ENCODE measurements at regions not wholly inside any gene's neighbourhood (a gene's known extent, or its start where the extent isn't known, plus 50 kb on each side); places are given as distances from the start of the nearest gene placed in this dataset.
A peak's percentile ranks its signal among the peaks of the same experiment; 100 is the strongest.
"Not testable (repeated sequence)": the region's sequence is repeated elsewhere in the genome, so short reads cannot be mapped to it uniquely, and the experiment has no call there.

DNA sequence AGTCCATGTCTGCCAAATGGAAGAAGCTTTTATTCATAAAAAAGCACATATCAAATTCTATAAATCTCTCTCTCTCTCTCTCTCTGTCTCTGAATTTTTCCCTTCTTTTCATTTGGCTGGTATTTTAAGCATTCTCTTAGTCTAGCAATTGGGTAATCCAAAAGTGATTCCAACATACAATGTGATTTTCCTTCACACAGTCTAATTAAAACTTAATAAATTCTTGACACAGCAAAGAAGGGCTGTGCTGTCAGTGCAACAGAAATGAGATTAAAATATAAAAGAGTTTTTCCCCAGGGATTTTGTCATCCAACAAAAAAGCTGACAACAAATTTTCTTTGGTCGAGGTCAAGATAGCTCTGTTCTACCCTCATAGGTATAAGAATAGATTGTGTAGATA lies 216.9 kb downstream of the CENPC start:
- DNase-seq, result no peak

DNA sequence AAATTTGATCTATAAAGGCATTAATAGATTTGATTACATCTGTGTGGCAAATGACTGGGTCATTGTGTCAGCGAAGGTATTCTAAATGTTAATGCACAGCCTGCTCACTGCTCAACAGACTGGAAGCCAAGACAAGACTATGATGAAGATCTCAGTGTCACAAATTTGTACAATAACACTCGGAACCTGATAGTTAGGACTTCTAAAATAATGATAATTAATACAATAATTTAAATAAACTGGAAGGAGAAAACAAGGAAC lies 217.4 kb downstream of the CENPC start:
- no peak for DNase-seq

DNA sequence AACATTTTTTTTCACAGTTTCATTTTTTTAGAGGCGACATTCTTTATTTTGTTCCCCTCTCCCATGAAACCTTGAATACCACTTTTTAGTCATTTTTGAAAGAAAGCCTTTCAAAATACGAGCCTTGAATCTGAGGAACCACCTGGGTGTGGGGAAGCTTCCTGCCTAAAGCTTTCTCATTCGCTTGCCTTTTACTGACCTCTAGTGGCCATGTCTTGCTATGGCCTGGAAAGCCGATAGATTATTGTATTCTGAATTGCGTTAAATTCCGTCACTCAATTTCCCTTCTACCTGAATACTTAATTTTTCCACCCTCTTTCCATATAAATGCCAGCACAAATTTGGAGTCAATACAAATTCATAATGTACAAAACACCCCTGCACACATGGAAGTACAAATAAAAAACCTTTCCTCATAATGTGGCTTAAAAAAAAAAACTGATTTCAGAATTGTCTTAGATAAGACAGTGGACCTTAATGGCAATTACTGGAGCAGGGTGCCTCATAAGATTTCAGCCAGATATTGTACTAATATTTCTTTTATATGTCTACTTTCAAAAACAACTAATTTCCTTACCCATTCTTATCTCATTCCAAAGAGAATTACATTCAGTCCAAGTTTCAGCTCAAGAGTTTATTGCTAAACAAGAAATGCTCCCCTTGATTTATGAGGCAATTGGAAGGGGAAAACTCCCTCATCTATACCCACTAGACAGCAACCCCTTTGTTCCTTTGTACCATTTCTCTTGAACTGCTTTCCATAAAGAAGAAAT lies 217.9 kb downstream of the CENPC start:
- DNase-seq, result peak; percentile 64

DNA sequence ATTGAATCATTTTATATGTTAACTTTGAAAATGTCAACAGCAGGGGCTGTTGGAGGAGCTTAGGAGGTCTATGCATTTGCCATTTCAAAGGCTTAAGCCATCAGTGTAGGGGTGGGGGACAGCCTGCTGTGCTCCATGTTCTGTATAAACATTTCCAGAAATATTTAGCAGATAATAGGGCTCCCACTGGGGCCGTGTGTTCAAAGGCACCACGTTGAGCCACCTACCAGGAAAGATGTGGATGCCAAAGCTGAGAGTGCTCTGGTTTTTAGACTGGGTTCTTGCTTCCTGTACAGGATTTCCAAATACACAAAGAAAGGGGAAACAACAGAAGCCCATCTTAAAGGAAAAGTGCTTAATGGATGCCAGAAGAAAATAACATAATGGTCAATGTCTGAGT lies 219.5 kb downstream of the CENPC start:
- no peak for DNase-seq

DNA sequence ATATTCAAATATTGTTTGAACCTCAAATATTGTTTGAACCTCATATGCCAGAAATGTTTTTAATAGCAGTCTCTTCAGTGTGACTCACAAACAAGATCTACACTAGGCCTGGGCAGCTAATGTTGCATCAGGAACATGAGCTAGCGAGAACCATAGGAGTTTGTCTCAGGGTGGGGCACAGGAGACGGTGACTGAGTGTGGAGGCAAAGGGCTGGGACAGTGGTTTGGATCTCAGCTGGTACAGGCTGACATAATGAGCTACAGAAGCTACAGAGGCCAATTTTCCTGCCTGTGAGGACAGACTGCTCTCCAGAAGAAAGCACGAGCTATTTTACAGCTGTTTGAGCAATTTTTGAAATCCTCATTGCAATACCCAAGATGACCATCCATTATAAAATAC lies 224.7 kb downstream of the CENPC start:
- no peak for DNase-seq

DNA sequence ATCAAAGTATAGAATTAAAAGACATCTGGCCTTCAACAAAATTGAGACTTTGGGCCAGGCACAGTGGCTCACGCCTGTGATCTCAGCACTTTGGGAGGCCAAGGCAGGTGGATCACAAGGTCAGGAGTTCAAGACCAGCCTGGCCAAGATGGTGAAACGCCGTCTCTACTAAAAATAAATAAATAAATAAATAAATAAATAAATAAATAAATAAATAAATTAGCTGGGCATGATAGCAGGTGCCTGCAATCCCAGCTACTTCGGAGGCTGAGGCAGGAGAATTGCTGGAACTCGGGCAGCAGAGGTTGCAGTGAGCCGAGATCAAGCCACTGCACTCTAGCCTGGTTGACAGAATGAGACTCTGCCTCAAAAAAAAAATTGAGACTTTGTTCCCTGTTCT lies 225.7 kb downstream of the CENPC start:
- not testable (repeated sequence) for DNase-seq

DNA sequence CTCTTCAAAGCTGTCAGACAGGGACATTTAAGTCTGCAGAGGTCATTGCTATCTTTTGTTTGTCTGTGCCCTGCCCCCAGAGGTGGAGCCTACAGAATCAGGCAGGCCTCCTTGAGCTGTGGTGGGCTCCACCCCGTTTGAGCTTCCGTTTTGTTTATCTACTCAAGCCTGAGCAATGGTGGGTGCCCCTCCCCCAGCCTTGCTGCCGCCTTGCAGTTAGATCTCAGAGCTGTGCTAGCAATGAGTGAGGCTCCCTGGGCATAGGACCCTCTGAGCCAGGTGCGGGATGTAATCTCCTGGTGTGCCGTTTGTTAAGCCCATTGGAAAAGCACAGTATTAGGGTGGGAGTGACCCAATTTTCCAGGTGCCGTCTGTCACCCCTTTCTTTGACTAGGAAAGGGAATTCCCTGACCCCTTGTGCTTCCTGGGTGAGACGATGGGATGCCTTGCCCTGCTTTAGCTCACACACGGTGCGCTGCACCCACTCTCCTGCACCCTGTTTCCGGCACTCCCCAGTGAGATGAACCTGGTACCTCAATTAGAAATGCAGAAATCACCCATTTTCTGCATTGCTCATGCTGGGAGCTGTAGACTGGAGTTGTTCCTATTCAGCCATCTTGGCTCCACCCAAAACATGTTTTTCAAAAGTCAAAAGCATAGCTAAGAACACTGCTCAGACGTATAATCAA lies 244.7 kb downstream of the CENPC start:
- not testable (repeated sequence) for DNase-seq

DNA sequence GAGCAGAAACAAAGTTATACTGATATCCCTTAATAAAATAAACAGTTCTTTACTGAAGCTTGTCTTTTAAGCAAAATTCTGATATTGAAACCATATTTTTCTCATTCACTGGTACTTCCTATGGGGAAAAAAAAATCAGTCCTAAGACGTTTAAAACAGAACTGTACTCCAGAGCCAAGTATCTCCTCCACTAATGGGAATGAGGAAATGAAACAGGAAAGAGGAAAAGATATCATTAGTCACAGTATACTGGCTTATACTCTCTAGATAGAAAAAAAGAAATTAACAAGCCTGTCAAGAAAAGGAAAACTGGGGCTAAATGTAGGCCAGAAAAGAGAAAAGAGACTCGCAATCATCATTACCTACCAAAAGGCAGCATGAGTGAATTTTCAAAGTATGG lies 252.7 kb downstream of the CENPC start:
- no peak for DNase-seq

DNA sequence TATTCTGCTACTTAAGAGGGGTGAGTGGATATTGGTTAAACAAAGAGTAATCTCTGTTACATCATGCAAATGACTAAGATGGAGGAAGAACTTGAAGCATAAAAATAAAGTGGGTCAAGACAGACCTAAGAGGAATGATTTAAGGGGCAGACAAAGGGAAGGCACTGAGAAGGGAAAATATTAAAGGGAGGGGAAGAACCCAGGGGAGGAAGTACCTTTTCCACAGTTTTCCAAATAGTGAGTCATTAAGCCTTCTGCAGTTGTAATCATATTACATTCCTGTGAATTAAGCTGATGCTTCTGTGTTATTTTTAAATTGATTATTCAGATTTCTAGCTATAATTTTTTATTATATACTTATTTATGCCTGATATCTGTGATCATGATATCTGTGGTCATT lies 253.3 kb downstream of the CENPC start:
- no peak for DNase-seq

DNA sequence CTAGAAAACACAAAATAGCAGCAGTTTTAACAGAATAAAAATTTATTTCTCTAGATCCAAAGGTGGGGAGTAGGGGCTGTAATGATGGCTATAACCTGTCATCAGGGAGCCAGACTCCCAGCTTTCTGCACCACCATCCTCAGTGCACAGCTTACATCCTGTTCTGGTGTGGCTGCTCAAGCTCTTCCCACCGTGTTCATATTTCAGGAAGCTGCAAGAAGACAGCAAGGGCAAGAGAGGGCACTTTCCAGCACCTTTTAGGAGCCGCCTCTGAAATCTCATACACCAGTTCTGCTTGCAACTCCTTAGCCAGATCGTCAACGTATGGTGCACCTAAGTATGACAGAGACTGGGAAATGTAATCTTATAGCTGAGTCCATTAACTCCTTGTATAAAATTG lies 253.7 kb downstream of the CENPC start:
- DNase-seq, result peak; percentile 29

DNA sequence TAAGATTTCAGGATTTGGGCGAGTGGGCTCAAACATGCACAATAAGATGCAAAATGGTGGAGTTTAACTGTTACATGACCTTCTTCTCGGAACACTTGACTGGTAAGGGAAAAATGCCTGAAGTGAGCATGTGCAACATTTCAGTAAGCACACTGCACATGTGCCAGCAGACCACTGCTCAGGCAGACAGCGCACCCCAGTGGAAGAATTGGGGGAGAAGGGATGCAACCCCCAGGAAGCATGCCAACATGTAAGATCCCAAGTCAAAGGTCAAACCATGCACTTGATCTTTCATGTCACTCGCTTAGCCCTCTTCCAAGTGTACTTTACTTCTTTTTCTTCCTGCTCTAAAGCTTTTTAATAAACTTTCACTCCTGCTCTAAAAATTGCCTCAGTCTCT lies 256.3 kb downstream of the CENPC start:
- DNase-seq, result peak; percentile 1

DNA sequence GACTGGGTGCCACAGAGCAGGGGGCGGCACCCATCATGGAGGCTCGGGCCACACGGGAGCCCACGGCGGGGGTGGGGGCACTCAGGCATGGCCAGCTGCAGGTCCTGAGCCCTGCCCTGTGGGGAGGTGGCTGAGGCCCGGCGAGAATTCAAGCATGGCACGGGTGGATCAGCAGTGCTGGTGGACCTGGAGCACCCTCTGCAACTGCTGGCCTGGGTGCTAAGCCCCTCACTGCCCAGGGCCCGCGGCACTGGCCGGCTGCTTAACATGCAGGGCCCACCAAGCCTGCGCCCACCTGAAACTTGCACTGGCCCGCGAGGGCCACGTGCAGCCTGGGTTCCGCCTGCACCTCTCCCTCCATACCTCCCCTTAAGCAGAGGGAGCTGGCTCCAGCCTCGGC lies 258.6 kb downstream of the CENPC start:
- no peak for DNase-seq

DNA sequence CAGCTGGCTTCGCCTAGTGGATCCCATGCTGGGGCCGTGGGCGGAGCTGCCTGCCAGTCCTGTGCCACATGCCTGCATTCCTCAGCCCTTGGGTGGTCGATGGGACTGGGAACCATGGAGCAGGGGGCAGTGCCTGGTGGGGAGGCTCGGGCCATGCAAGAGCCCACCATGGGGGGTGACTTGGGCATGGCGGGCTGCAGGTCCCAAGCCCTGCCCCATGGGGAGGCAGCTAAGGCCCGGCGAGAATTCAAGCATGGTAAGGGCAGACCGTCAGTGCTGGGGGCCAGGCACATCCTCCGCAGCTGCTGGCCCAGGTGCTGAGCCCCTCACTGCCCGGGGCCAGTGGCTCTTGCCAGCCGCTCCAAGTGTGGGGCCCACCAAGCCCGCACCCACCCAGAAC lies 262.6 kb downstream of the CENPC start:
- no peak for DNase-seq

DNA sequence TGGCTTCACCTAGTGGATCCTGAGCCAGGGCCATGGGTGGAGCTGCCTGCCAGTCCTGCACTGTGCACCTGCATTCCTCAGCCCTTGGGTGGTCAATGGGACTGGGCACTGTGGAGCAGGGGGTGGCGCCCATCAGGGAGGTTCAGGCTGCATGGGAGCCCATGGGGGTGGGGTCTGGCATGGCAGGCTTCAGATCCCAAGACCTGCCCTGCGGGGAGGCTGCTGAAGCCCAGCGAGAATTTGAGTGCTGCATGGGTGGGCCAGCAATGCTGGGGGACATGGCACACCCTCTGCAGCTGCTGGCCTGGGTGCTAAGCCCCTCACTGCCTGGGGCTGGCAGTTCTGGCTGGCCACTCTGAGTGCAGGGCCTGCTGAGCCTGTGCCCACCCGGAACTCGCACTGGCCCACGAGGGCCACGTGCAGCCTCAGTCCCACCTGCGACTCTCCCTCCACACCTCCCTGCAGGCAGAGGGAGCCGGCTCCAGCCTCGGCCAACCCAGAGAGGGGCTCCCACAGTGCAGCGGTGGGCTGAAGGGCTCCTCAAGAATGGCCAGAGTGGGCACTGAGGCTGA lies 270.0 kb downstream of the CENPC start:
- DNase-seq, result no peak

DNA sequence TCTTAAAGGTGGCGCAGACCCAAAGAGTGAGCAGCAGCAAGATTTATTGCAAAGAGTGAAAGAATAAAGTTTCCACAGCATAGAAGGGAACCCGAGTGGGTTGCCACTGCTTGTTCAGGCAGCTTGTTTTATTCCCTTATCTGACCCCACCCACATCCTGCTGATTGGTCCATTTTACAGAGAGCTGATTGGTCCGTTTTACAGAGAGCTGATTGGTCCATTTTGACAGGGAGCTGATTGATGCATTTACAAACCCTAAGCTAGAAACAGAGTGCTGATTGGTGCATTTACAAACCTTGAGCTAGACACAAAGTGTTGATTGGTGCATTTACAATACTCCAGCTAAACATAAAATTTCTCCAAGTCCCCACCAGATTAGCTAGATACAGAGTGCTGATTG lies 270.6 kb downstream of the CENPC start:
- DNase-seq, result not testable (repeated sequence)

DNA sequence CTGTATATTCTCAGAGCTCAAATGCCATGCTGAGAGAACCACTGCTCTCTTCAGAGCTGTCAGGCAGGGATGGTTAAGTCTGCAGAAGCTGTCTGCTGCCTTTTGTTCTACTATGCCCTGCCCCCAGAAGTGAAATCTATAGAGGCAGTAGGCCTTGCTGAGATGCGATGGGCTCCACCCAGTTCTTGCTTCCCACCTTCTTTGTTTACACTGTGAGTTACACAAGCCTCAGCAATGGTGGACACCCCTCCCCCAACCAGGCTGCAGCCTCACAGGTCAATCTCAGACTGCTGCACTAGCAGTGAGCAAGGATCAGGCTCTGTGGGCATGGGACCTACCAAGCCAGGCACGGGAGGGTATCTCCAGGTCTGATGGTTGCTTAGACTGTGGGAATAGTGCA lies 271.6 kb downstream of the CENPC start:
- no peak for DNase-seq

DNA sequence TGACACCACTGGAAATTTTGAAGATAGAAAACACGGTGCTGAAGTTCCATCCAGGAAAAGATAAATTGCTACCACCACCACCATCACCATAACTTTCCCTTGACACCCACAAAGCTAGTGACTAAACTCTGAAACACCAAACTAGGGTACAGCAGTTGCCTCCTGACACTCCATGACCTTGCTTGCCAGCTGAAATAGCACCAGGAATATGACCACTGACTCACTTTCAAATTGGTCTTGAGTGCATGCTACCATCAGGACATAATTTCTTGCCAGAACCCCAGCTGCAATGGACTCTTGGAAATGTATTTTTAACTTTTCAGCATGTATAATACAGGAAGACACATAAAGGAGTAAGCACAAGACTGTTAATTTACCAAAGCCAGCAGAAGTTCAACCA lies 283.3 kb downstream of the CENPC start:
- no peak for DNase-seq

DNA sequence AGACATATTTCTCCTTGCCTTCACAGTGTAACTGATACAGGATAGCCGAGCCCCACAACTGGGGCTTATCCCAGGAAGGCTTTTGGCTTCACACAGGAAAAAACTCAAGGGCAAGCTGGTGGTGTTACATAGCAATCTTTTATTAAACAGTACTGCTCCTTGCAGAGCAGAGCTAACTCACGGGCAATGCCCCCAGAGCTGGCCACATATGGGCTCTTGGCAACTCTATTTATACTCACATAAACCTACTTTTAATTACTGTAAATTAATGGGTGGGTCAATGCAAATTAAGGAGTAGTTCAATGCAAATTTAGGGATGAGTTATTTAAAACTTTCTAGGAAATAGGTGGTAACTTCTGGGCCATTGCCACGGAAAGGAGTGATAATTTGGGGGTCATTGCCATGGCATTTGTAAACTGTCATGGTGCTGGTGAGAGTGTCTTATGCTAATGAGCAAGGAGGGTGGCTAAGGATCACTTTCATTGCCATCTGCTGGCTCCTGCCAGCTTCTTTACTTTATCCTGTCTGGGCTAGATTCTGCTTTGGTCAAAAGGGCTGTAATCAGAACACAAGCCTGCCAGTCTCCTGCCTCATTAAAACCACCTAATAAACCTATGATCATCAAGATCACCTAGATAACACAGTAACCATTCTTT lies 288.8 kb downstream of the CENPC start:
- peak; percentile 65 for DNase-seq

DNA sequence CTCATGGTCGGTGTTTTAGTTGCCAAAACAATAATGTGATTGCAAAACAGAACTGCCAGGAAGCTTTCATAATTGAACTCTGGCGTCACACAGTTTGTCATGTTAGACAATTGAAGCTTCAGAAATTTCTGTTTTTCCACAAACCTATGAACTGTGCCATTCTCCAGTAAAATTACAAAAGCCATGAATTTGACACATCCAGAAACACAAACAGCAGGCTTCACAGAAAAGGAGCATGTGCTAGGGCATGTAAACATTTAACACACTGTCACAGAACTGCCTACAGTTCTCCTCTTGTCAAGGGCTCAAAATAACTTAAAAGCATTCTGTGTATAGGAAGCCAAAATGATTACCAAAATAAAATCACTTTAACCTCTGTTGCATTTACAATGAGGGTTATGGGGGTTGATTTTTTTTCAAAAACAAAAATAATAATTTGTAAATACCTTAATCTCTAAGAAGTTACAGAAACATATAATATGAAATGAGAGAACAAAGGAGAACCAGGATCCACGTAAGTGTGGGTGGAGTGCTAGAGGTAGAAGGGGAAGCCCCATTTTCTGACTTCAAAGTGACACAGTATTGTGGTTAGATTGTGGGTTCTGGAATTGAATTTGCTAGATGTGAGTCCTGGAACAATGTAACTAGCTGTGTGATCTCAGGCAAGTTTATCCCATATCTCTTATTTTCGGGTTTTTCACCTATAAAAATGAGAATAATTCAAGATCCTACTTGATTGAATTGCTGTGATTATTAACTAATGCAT lies 295.0 kb downstream of the CENPC start:
- DNase-seq, result no peak

DNA sequence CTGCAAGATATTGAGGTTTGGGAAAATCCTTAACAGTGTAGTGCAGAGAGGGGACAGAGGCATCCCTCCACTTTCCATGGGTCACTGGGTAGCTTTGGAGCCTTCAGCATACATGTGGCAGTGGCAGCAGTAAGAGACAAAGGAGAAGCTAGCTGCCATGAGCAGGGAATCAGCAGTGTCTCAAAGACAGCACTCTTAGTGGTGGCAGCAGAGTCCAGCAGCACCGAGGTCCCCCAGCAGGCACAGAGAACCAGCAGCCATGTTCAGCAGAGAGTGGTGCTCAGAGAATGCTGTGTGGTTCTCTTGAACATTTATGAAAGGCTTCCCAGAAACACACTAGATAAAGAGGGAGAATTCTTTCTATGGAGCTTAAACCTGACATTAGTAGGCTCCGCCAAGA lies 308.5 kb downstream of the CENPC start:
- no peak for DNase-seq

DNA sequence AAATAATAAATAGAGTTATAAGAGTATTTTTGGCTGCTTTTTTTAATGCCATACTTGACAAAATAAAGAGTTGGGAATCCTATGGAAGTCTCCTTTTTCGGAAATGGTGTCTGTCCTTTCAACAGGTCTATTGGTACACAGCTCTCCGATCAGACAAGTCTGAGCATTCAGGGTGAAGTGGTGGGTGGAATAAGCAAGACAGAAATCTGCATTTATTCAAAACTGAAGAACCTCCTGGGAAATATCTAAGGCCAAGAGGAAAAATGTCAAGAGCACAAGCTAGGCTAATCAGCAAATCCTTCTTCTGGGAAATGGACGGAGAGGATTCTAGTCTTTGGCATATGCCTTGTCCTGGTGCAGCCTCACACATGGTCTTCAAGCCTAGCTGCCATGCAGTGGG lies 309.0 kb downstream of the CENPC start:
- no peak for DNase-seq

DNA sequence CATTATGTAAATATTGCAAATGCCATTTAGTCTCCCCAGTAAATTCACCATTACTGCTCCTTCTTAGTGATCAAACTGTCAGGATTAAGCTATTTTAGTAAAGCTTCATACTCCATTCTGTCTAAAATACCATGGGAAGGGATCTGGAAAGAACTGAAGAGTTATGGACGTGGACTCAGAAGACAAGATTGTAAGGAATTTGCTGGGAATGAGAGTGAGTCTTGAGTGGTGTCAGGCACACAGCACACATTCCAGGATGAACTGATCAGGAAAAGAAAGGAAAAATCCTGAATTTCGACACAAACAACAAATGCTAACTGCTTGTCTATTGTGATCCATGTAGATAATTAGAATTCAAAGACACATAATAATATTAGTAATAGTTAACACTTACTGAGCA lies 311.0 kb downstream of the CENPC start:
- no peak for DNase-seq

DNA sequence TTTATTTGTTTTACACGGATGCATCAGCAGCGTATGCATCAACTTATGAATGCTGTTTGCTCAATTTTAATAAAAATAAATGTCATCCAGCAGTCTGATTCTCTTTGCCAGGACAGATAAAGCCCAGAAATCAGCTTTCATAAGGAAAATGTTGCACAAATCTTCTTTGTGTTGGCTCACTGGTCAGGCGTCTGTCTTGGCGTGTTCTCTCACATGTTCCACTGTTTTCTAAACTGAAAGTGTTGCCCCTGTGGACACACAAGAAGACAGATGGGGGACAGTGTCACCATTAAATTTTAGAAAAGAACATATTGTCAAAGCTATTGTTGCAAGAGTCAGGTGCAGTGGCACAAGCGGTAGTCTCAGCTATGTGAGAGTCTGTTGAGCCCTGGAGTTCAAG lies 316.2 kb downstream of the CENPC start:
- DNase-seq, result no peak
